OCI-LY7 (cell line): ENCODE measurements at regions not wholly inside any gene's neighbourhood (a gene's known extent, or its start where the extent isn't known, plus 50 kb on each side); places are given as distances from the start of the nearest gene placed in this dataset.

ENCODE experiments used
- BruUV-seq: library from RNA; stranded (reverse); fragments of 400-500 nt; replicated peaks from 2 replicates; lab custom pipeline; 2021; lab: Mats Ljungman, UMichigan
- CTCF ChIA-PET: fragments of 300-600 bp; sonication (Branson Sonifier 250); formaldehyde crosslinking; loops from one replicate; lab custom pipeline; 2022; ENCODE audit warnings: antibody characterized with exemption; ENCODE audit not compliant: unreplicated experiment; lab: Charles Lee
- POLR2A ChIA-PET: fragments of 300-600 bp; sonication (Branson Sonifier 250); formaldehyde crosslinking; loops from one replicate; lab custom pipeline; 2022; ENCODE audit warnings: antibody characterized with exemption; lab: Charles Lee
- DNase-seq: peaks from one replicate; pipeline ENCODE4 v3.0.0-alpha.2; 2015; ENCODE audit warnings: low spot score
- H2AFZ ChIP-seq: fragments of 200-600 bp; sonication (generic), shearing (Covaris generic); 2 replicates; pipeline ENCODE4 v1.6.1; 2014; ENCODE audit warnings: mild to moderate bottlenecking, antibody characterized with exemption, low read length, moderate library complexity
- H3K27ac ChIP-seq: fragments of 200-600 bp; sonication (generic); 2 replicates; pipeline ENCODE4 v1.5.1; 2014; ENCODE audit warnings: mixed run types, low read depth, mild to moderate bottlenecking, moderate library complexity, low read length, inconsistent platforms; ENCODE audit not compliant: poor library complexity, severe bottlenecking
- H3K36me3 ChIP-seq: fragments of 200-600 bp; sonication (generic); 2 replicates; pipeline ENCODE4 v1.6.1; 2014; ENCODE audit warnings: mild to moderate bottlenecking, antibody characterized with exemption, low read length, moderate library complexity, mixed read lengths; ENCODE audit not compliant: insufficient read depth
- H3K4me1 ChIP-seq: fragments of 200-600 bp; sonication (generic); 2 replicates; pipeline ENCODE4 v1.5.1; 2014; ENCODE audit warnings: mild to moderate bottlenecking, low read length; ENCODE audit not compliant: insufficient read depth, poor library complexity, severe bottlenecking
- H3K4me2 ChIP-seq: fragments of 200-600 bp; sonication (generic); 2 replicates; pipeline ENCODE4 v1.6.1; 2014; ENCODE audit warnings: mild to moderate bottlenecking, low read length
- H3K4me3 ChIP-seq: fragments of 200-600 bp; sonication (generic); 2 replicates; pipeline ENCODE4 v1.5.1; 2014; ENCODE audit warnings: mild to moderate bottlenecking, low read depth, low read length; ENCODE audit not compliant: poor library complexity, severe bottlenecking
- H3K79me2 ChIP-seq: fragments of 200-600 bp; sonication (generic); 2 replicates; pipeline ENCODE4 v1.6.1; 2016; ENCODE audit warnings: low read depth, mild to moderate bottlenecking, low read length, moderate library complexity, mixed read lengths; ENCODE audit not compliant: insufficient read depth
- H3K9me2 ChIP-seq: fragments of 200-600 bp; sonication (generic); 2 replicates; pipeline ENCODE4 v1.6.1; 2016; ENCODE audit warnings: mild to moderate bottlenecking, low read length, mixed read lengths; ENCODE audit not compliant: insufficient read depth
- H3K9me3 ChIP-seq: fragments of 200-600 bp; sonication (generic); 2 replicates; pipeline ENCODE4 v1.6.1; 2014; ENCODE audit warnings: mild to moderate bottlenecking, mixed run types, low read length, mixed read lengths
- H4K20me1 ChIP-seq: fragments of 200-600 bp; sonication (generic); 2 replicates; pipeline ENCODE4 v1.6.1; 2014; ENCODE audit warnings: mild to moderate bottlenecking, antibody characterized with exemption, low read length, moderate library complexity, mixed read lengths; ENCODE audit not compliant: insufficient read depth
- EZH2phosphoT487 ChIP-seq: fragments of 200-600 bp; sonication (generic); IDR thresholded peaks from 2 replicates; pipeline ENCODE4 v1.6.1; 2018; ENCODE audit warnings: low read depth, borderline replicate concordance, mild to moderate bottlenecking, mixed run types, antibody characterized with exemption, low read length, moderate library complexity, mixed read lengths
- intact Hi-C: fragments of 100-400 bp; cut with micrococcal nuclease; formaldehyde crosslinking; loops from one replicate; pipeline ENCODE4 v1.10.0; 2022; ENCODE audit not compliant: unreplicated experiment
- TF ChIP-seq, protein P1 (sequence below): fragments of 200-600 bp; sonication (generic); conservative IDR thresholded peaks from 2 replicates; pipeline ENCODE4 v1.5.1; 2014; ENCODE audit warnings: mild to moderate bottlenecking, antibody characterized with exemption, low read length, moderate library complexity, mixed read lengths

DNA sequence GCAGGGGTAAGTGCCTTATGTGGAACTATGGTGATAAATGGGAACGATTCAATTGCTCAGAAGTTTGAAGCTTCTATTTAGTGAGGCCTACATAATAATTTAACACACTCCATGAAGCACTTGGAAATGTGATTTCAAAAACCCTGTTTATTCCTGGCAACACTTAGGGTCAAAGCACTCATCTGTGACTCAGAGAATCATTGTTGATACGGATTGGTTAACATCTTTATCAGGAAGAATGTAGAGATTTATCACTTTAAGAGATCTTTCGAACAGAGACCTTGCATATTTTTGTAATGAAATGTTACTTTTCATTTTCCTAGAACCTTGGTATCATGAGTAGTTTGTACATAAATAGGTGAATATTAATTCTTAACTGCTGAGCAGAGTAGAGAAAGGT lies 269.1 kb upstream of the SLIT2 start:
- no peak overlapping the region for H3K4me3 ChIP-seq
- CTCF ChIA-PET: no interaction called here
- intact Hi-C loops: no loop called here
- no peaks in the 10 kb centered on the region for H3K4me1 ChIP-seq
- no peaks in the 10 kb centered on the region for H4K20me1 ChIP-seq
- H2AFZ ChIP-seq: no peak overlapping the region
- TF ChIP-seq EZH2phosphoT487: no peak
- TF ChIP-seq, protein P1, sequence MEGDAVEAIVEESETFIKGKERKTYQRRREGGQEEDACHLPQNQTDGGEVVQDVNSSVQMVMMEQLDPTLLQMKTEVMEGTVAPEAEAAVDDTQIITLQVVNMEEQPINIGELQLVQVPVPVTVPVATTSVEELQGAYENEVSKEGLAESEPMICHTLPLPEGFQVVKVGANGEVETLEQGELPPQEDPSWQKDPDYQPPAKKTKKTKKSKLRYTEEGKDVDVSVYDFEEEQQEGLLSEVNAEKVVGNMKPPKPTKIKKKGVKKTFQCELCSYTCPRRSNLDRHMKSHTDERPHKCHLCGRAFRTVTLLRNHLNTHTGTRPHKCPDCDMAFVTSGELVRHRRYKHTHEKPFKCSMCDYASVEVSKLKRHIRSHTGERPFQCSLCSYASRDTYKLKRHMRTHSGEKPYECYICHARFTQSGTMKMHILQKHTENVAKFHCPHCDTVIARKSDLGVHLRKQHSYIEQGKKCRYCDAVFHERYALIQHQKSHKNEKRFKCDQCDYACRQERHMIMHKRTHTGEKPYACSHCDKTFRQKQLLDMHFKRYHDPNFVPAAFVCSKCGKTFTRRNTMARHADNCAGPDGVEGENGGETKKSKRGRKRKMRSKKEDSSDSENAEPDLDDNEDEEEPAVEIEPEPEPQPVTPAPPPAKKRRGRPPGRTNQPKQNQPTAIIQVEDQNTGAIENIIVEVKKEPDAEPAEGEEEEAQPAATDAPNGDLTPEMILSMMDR: no peak
- no peak overlapping the region for H3K27ac ChIP-seq
- H3K9me3 ChIP-seq: no peaks in the 10 kb centered on the region
- POLR2A ChIA-PET: no interaction called here
- H3K9me2 ChIP-seq: no peaks in the 10 kb centered on the region
- DNase-seq: no peak
- no peaks in the 10 kb centered on the region for H3K79me2 ChIP-seq
- H3K4me2 ChIP-seq: no peak overlapping the region
- no peaks in the 10 kb centered on the region for H3K36me3 ChIP-seq
- no TSS peak for BruUV-seq

DNA sequence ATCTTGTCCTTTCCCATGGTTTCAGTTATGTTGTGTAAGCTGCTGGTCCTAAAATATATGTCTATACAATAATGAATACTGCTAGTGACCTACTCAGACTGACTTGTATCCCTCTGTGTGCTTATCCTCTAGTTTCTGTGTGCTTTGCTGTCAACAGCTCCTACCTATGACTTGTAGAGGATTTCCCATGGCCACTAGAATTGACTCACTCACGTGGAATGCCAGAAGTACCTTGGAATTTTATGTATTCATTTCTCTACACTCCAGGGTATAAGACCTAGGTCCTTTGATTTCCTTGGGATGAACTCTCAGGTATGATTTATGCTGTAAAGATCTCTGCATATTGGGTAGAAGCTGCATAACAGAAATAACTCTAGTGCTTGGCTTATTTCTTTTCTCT lies 279.9 kb upstream of the SLIT2 start:
- TF ChIP-seq, protein P1: no peak
- TF ChIP-seq EZH2phosphoT487: no peak
- H4K20me1 ChIP-seq: no peaks in the 10 kb centered on the region
- H3K27ac ChIP-seq: no peak overlapping the region
- no peaks in the 10 kb centered on the region for H3K79me2 ChIP-seq
- H3K4me1 ChIP-seq: no peaks in the 10 kb centered on the region
- no peaks in the 10 kb centered on the region for H3K9me3 ChIP-seq
- no peaks in the 10 kb centered on the region for H3K36me3 ChIP-seq
- no peaks in the 10 kb centered on the region for H3K9me2 ChIP-seq
- H3K4me3 ChIP-seq: no peak overlapping the region
- intact Hi-C loops: no loop called here
- no peak for DNase-seq
- POLR2A ChIA-PET: no interaction called here
- CTCF ChIA-PET: no interaction called here
- no TSS peak for BruUV-seq
- H2AFZ ChIP-seq: no peak overlapping the region
- no peak overlapping the region for H3K4me2 ChIP-seq

DNA sequence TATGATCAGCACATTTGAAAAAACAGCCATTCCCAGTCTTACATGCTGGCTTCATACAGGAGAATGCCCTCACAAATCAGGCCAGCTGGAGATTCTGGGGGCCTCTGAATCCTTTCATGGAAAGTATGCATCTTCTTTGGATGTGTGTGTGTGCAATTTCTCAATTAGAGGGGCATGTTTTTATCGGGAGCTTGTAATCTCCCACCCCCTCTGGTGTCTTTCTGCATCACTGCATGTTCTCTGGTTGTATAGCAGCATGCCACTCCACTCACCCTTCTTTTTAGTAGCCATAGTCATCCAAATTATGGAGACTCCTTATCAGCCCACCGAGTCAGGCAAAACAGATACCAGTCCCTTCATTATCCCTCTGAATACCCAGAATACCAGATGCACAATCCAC lies 282.2 kb upstream of the SLIT2 start:
- Histone ChIP-seq H3K4me2 (no peak overlapping the region), H3K79me2 (no peaks in the 10 kb centered on the region), H3K4me1 (no peaks in the 10 kb centered on the region), H3K9me3 (no peaks in the 10 kb centered on the region), H3K9me2 (no peaks in the 10 kb centered on the region), H4K20me1 (no peaks in the 10 kb centered on the region), H3K4me3 (no peak overlapping the region), H3K27ac (no peak overlapping the region), H2AFZ (no peak overlapping the region), H3K36me3 (no peaks in the 10 kb centered on the region)
- no peak for TF ChIP-seq EZH2phosphoT487
- TF ChIP-seq, protein P1: no peak
- no peak for DNase-seq
- ChIA-PET POLR2A (no interaction called here), CTCF (no interaction called here)
- BruUV-seq: no TSS peak
- intact Hi-C loops: no loop called here
